ENCODE measurements at regions not wholly inside any gene's neighbourhood (a gene's known extent, or its start where the extent isn't known, plus 50 kb on each side); places are given as distances from the start of the nearest gene placed in this dataset.

GRCh38 chr20:40008177-40008576 is 680.9 kb downstream of the MAFB start:
- TF ChIP-seq CTCF (conservative IDR thresholded peaks at IDR 0.05 in 1 of 2, IDR thresholded peaks at IDR 0.05 in 1 of 2; ENCODE audit: extremely low read depth in 1 of 2, insufficient read depth in 1 of 2, low read depth in 1 of 2, low read length in 2 of 2) = no peak
- TF ChIP-seq EZH2 (IDR thresholded peaks at IDR 0.05; ENCODE audit: borderline replicate concordance, low read length) = no peak
